Right lobe of liver (tissue), 4 donors: ENCODE measurements at regions not wholly inside any gene's neighbourhood (a gene's known extent, or its start where the extent isn't known, plus 50 kb on each side); places are given as distances from the start of the nearest gene placed in this dataset.

Source experiments
- CTCF ChIP-seq, 4 donors: fragments of 200-600 bp in 3 of 4; fragments of 450-650 bp in 1 of 4; IDR thresholded peaks; one replicate each; pipeline versions ENCODE4 v1.5.1 to v1.8.0; 2016 to 2022; ENCODE audit warnings: antibody characterized with exemption in 4 of 4, mild to moderate bottlenecking in 2 of 4
- POLR2A ChIP-seq: fragments of 450-650 bp; IDR thresholded peaks from one replicate; pipeline ENCODE4 v1.6.1; 2017; ENCODE audit warnings: antibody characterized with exemption, mild to moderate bottlenecking
- donor health status: DM: no; HTN: no; CAD: no.
- donor health status: DM: no; HTN: no; CAD: no.
- donor health status: DM: no; HTN: yes; CAD: no.

GRCh38 chrX:20672476-20672875 lies 405.8 kb upstream of the RPS6KA3 start:
- no peak for TF ChIP-seq CTCF (IDR thresholded peaks at IDR 0.05)
- no peak for TF ChIP-seq POLR2A
